ENCODE measurements at regions not wholly inside any gene's neighbourhood (a gene's known extent, or its start where the extent isn't known, plus 50 kb on each side); places are given as distances from the start of the nearest gene placed in this dataset.

DNA sequence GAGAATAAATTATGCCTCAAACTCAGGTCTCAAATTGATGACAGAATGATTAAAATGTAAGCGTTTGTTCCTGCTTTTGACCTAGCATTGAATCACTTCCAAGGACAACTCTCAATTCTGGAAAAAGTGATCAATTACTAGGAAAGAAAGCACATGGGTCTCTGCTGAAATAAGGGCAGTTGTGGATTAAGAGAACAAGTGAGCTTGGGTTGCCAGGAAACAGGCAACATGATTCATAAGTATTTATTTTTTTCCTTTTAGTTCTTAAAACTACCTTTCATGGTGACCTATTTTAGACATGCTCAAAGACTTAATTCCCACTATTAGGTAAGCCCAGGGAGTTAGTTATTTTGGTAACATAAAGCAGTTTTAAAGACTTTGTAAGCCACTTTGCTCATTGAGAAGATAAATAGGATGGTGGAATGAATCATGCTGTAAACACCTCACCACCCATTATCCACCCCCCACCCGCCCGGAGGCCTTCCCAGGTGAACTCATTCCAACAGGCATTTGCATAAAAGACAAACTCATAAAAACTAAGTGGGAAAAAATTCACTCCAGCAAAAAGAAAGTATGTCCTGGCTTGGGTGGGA, 728.3 kb downstream of the SORCS1 start:
- 40 to 43% methylated on average over 2 to 3 of the region's 3 CpGs for WGBS, 2 donors (ENCODE audit: low coverage in 1 of 2)

DNA sequence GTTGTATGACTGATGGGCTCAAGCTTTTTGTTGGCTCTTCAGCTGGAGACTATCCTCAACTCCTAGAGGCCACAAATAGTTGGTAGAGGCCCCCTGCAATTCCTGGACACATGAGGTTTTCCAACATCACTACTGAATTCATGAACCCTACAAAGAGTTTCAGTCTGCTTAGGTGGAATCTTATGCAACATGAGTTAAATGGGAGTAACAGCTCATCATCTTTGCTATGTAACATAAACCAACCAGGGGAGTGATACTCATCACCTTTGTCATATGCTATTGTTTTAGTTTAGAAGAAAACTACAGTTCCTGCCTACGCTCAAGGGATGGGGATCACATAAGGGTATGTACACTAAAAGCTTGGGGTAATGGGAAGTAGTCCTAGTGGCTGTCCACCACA, 729.4 kb downstream of the SORCS1 start:
- TF ChIP-seq POLR2A (IDR thresholded peaks at IDR 0.05) (no peak), EP300 (IDR thresholded peaks at IDR 0.05) (no peak), POLR2AphosphoS5 (IDR thresholded peaks at IDR 0.05) (no peak)
- TF ChIP-seq, protein P1, sequence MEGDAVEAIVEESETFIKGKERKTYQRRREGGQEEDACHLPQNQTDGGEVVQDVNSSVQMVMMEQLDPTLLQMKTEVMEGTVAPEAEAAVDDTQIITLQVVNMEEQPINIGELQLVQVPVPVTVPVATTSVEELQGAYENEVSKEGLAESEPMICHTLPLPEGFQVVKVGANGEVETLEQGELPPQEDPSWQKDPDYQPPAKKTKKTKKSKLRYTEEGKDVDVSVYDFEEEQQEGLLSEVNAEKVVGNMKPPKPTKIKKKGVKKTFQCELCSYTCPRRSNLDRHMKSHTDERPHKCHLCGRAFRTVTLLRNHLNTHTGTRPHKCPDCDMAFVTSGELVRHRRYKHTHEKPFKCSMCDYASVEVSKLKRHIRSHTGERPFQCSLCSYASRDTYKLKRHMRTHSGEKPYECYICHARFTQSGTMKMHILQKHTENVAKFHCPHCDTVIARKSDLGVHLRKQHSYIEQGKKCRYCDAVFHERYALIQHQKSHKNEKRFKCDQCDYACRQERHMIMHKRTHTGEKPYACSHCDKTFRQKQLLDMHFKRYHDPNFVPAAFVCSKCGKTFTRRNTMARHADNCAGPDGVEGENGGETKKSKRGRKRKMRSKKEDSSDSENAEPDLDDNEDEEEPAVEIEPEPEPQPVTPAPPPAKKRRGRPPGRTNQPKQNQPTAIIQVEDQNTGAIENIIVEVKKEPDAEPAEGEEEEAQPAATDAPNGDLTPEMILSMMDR (IDR thresholded peaks at IDR 0.05) = no peak
- Histone ChIP-seq H3K4me1 (no peaks in the 10 kb centered on the region), H3K9me3 (peaks cover 0 to 11% (median 0%) of the 10 kb centered on the region in 3 donors), H3K27me3 (no peaks in the 10 kb centered on the region), H3K4me3 (no peak overlapping the region), H3K36me3 (no peaks in the 10 kb centered on the region), H3K27ac (no peak overlapping the region)
- WGBS, 2 donors (ENCODE audit: low coverage in 1 of 2) = 100% methylated on average over 1 of the region's 1 CpG; no CpG with 5 or more reads in 1 of the 2 donors
- ATAC-seq = no peak

More for the DNA sequence above, 728.3 kb downstream of the SORCS1 start:
- no peak overlapping the region for H3K4me3 ChIP-seq
- H3K9me3 ChIP-seq = peaks cover 0 to 11% (median 0%) of the 10 kb centered on the region in 3 donors
- no peaks in the 10 kb centered on the region for H3K27me3 ChIP-seq
- no peak for TF ChIP-seq POLR2AphosphoS5 (IDR thresholded peaks at IDR 0.05)
- TF ChIP-seq EP300 (IDR thresholded peaks at IDR 0.05) = no peak
- TF ChIP-seq POLR2A (IDR thresholded peaks at IDR 0.05) = no peak
- TF ChIP-seq, protein P1 (IDR thresholded peaks at IDR 0.05) = no peak
- no peak overlapping the region for H3K27ac ChIP-seq
- no peaks in the 10 kb centered on the region for H3K4me1 ChIP-seq
- ATAC-seq = no peak
- H3K36me3 ChIP-seq = no peaks in the 10 kb centered on the region

DNA sequence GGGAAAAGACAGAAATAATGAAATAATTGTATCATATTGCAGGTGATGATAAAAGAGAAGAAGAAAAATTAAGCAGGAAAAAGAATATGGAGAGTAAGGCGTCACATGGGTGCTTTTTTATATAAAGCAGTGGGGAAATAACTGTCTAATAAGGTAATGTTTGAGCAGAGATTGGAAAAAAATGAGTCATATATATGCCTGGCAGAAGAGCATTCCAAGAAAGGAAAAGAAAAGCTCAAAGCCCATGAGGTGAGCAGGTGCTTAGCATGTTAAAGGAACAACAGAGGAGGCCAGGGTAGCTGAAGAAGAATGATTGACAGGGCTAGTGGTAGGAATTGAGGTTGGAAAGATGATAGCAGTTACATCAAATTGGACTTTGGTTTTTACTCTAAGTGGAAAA, 739.5 kb downstream of the SORCS1 start:
- TF ChIP-seq EP300 (IDR thresholded peaks at IDR 0.05) (no peak), POLR2A (IDR thresholded peaks at IDR 0.05) (no peak)
- TF ChIP-seq, protein P1 (IDR thresholded peaks at IDR 0.05) = no peak
- Histone ChIP-seq H3K4me1 (no peaks in the 10 kb centered on the region), H3K36me3 (no peaks in the 10 kb centered on the region), H3K27me3 (no peaks in the 10 kb centered on the region), H3K4me3 (no peak overlapping the region), H3K9me3 (no peaks in the 10 kb centered on the region), H3K27ac (no peak overlapping the region)
- no peak for ATAC-seq
- 64% methylated on average over 1 of the region's 1 CpG; no CpG with 5 or more reads in 1 of the 2 donors for WGBS, 2 donors (ENCODE audit: low coverage in 1 of 2)

DNA sequence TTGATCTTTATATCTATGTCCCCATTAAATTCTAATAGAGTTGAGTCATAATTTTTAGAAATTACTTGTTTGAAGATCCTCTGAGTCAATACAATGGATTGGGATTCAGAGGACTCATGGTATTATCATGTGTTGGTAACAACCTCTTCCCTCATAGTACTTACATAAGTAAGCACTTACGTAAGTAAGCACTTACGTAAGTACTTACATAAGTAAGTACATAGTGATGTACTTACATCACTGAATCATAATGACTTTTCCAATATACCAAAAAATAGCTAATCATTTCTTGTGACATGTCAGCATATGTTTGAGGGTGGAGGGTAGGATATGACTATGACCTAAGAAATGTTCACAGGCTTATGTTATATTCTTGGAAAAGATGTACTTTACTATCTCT, 740.5 kb downstream of the SORCS1 start:
- Histone ChIP-seq H3K27me3 (no peaks in the 10 kb centered on the region), H3K9me3 (no peaks in the 10 kb centered on the region), H3K36me3 (no peaks in the 10 kb centered on the region), H3K4me1 (no peaks in the 10 kb centered on the region), H3K27ac (no peak overlapping the region), H3K4me3 (no peak overlapping the region)
- whole genome bisulfite sequencing, 2 donors (ENCODE audit: low coverage in 1 of 2) = 83 to 100% methylated on average over 2 of the region's 2 CpGs
- TF ChIP-seq POLR2A (IDR thresholded peaks at IDR 0.05) = no peak
- TF ChIP-seq, protein P1 (IDR thresholded peaks at IDR 0.05) = no peak
- TF ChIP-seq POLR2AphosphoS5 (IDR thresholded peaks at IDR 0.05) = no peak
- TF ChIP-seq EP300 (IDR thresholded peaks at IDR 0.05) = no peak
- ATAC-seq = no peak

DNA sequence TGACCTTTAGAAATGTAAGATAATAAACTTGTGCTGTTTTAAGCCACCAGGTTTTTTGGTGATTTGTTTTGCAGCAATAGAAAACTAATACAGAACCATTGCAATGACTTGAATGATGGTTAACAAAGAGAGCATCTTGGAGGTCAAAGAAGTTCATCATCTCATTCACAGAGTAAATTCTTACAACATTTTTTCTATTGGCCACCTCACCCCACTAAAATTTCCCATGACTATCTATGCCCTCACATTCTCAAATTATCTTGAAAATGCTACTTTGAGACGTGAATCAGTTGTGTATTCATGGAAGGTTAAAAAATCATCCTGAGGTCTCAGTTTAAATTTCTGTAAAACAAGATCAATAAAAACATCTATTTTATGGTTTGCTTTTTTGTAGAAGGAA, 754.2 kb downstream of the SORCS1 start:
- no peak for ATAC-seq
- Histone ChIP-seq H3K27ac (no peak overlapping the region), H3K36me3 (no peaks in the 10 kb centered on the region), H3K27me3 (no peaks in the 10 kb centered on the region), H3K4me1 (no peaks in the 10 kb centered on the region), H3K4me3 (no peak overlapping the region), H3K9me3 (no peaks in the 10 kb centered on the region)
- TF ChIP-seq EP300 (IDR thresholded peaks at IDR 0.05) (no peak), POLR2A (IDR thresholded peaks at IDR 0.05) (no peak), POLR2AphosphoS5 (IDR thresholded peaks at IDR 0.05) (no peak)
- TF ChIP-seq, protein P1 (IDR thresholded peaks at IDR 0.05) = no peak
- WGBS, 2 donors (ENCODE audit: low coverage in 1 of 2) = 64 to 73% methylated on average over 1 of the region's 1 CpG
